Transverse colon (tissue), 3 donors: ENCODE measurements at regions not wholly inside any gene's neighbourhood (a gene's known extent, or its start where the extent isn't known, plus 50 kb on each side); places are given as distances from the start of the nearest gene placed in this dataset.

Experiments used
- CTCF ChIP-seq, 5 experiments: fragments of 200-600 bp in 3 of 5; fragments of 450-650 bp in 2 of 5; sonication (generic) in 3 of 5; IDR thresholded peaks; 1 replicate in 2 of 5; 2 replicates in 3 of 5; pipeline ENCODE4 v1.5.1; 2016 to 2017; ENCODE audit warnings: antibody characterized with exemption in 5 of 5, inconsistent platforms in 3 of 5, mild to moderate bottlenecking in 2 of 5, moderate library complexity in 1 of 5
- POLR2A ChIP-seq: fragments of 450-650 bp; IDR thresholded peaks from one replicate; pipeline ENCODE4 v1.6.1; 2016; ENCODE audit warnings: antibody characterized with exemption, mild to moderate bottlenecking, moderate library complexity

GRCh38 chr16:35750157-35750689 lies 2290.8 kb downstream of the TP53TG3F start:
- TF ChIP-seq POLR2A (no peak), CTCF (IDR thresholded peaks at IDR 0.05) (no peak)
